HG02840 (cell line): ENCODE measurements at regions not wholly inside any gene's neighbourhood (a gene's known extent, or its start where the extent isn't known, plus 50 kb on each side); places are given as distances from the start of the nearest gene placed in this dataset.

Experiments used
- ATAC-seq: cut with Tn5 transposase; IDR thresholded peaks from one replicate; pipeline ENCODE4 v1.9.1; 2021; ENCODE audit warnings: mild to moderate bottlenecking, moderate library complexity, moderate number of reproducible peaks; ENCODE audit not compliant: unreplicated experiment, low FRiP score

- ATAC-seq, result no peak
Observed at GRCh38 chr12:59260202-59260601, 335.6 kb upstream of the SLC16A7 start.

GRCh38 chr12:59252731-59253130 is 332.4 kb upstream of the LRIG3 start:
- ATAC-seq, result no peak

- ATAC-seq, result no peak
Observed at GRCh38 chr12:59250766-59251165, 330.5 kb upstream of the LRIG3 start.

- no peak for ATAC-seq
Observed at GRCh38 chr12:59240048-59240447, 319.7 kb upstream of the LRIG3 start.

GRCh38 chr12:59234391-59234790 is 314.1 kb upstream of the LRIG3 start:
- no peak for ATAC-seq

- no peak for ATAC-seq
Observed at GRCh38 chr12:59230334-59230733, 310.0 kb upstream of the LRIG3 start.

- no peak for ATAC-seq
Observed at GRCh38 chr12:59219148-59219547, 298.8 kb upstream of the LRIG3 start.

GRCh38 chr12:59196989-59197388 is 276.7 kb upstream of the LRIG3 start:
- ATAC-seq, result no peak

- ATAC-seq, result no peak
Observed at GRCh38 chr12:59194794-59195193, 274.5 kb upstream of the LRIG3 start.

GRCh38 chr12:59193476-59194050 is 273.3 kb upstream of the LRIG3 start:
- no peak for ATAC-seq

- no peak for ATAC-seq
Observed at GRCh38 chr12:59191372-59191771, 271.1 kb upstream of the LRIG3 start.

- no peak for ATAC-seq
Observed at GRCh38 chr12:59186451-59186850, 266.1 kb upstream of the LRIG3 start.

GRCh38 chr12:59185295-59185694 is 265.0 kb upstream of the LRIG3 start:
- no peak for ATAC-seq

- ATAC-seq, result no peak
Observed at GRCh38 chr12:59182658-59183455, 262.6 kb upstream of the LRIG3 start.

GRCh38 chr12:59182191-59182590 is 261.9 kb upstream of the LRIG3 start:
- no peak for ATAC-seq

GRCh38 chr12:59181196-59181777 is 261.0 kb upstream of the LRIG3 start:
- no peak for ATAC-seq

GRCh38 chr12:59179231-59179630 is 258.9 kb upstream of the LRIG3 start:
- no peak for ATAC-seq

GRCh38 chr12:59173695-59174094 is 253.4 kb upstream of the LRIG3 start:
- ATAC-seq, result no peak

GRCh38 chr12:59168647-59169046 is 248.3 kb upstream of the LRIG3 start:
- ATAC-seq, result no peak

GRCh38 chr12:59166457-59166856 is 246.2 kb upstream of the LRIG3 start:
- no peak for ATAC-seq

GRCh38 chr12:59164991-59165718 is 244.9 kb upstream of the LRIG3 start:
- ATAC-seq, result no peak
